ENCODE measurements at regions not wholly inside any gene's neighbourhood (a gene's known extent, or its start where the extent isn't known, plus 50 kb on each side); places are given as distances from the start of the nearest gene placed in this dataset.

GRCh38 chr4:127182687-127183086, 450.1 kb upstream of the INTU start:
- Mint-ChIP-seq H3K4me1 (ENCODE audit: low read depth) (no peaks in the 10 kb centered on the region), H3K4me3 (no peak overlapping the region), H3K27me3 (ENCODE audit: low read depth) (no peaks in the 10 kb centered on the region), H3K36me3 (ENCODE audit: insufficient read depth) (no peaks in the 10 kb centered on the region), H3K9me3 (peaks cover 13% of the 10 kb centered on the region)
- DNase-seq (no peak), ATAC-seq (no peak)

GRCh38 chr4:127188847-127189246, 443.9 kb upstream of the INTU start:
- no peak overlapping the region for H3K4me3 Mint-ChIP-seq

GRCh38 chr4:127194281-127194680, 438.5 kb upstream of the INTU start:
- ATAC-seq (no peak), DNase-seq (no peak)
- Mint-ChIP-seq H3K4me3 (no peak overlapping the region), H3K36me3 (ENCODE audit: insufficient read depth) (no peaks in the 10 kb centered on the region), H3K9me3 (peaks cover 14% of the 10 kb centered on the region), H3K27me3 (ENCODE audit: low read depth) (no peaks in the 10 kb centered on the region), H3K4me1 (ENCODE audit: low read depth) (no peaks in the 10 kb centered on the region)

More at GRCh38 chr4:127188847-127189246, 443.9 kb upstream of the INTU start:
- no peaks in the 10 kb centered on the region for H3K27me3 Mint-ChIP-seq (ENCODE audit: low read depth)
- H3K36me3 Mint-ChIP-seq (ENCODE audit: insufficient read depth): no peaks in the 10 kb centered on the region
- H3K9me3 Mint-ChIP-seq: peaks cover 6% of the 10 kb centered on the region
- no peaks in the 10 kb centered on the region for H3K4me1 Mint-ChIP-seq (ENCODE audit: low read depth)
- DNase-seq (no peak), ATAC-seq (no peak)

GRCh38 chr4:127196655-127197352, 436.0 kb upstream of the INTU start:
- H3K4me1 Mint-ChIP-seq (ENCODE audit: low read depth): no peaks in the 10 kb centered on the region
- H3K4me3 Mint-ChIP-seq: no peak overlapping the region
- H3K9me3 Mint-ChIP-seq: peaks cover 14% of the 10 kb centered on the region
- no peak for ATAC-seq
- no peak for DNase-seq
- H3K27me3 Mint-ChIP-seq (ENCODE audit: low read depth): no peaks in the 10 kb centered on the region
- H3K36me3 Mint-ChIP-seq (ENCODE audit: insufficient read depth): no peaks in the 10 kb centered on the region

GRCh38 chr4:127203562-127204200, 429.1 kb upstream of the INTU start:
- H3K9me3 Mint-ChIP-seq: peaks cover 13% of the 10 kb centered on the region
- H3K36me3 Mint-ChIP-seq (ENCODE audit: insufficient read depth): no peaks in the 10 kb centered on the region
- DNase-seq (no peak), ATAC-seq (no peak)
- no peaks in the 10 kb centered on the region for H3K27me3 Mint-ChIP-seq (ENCODE audit: low read depth)
- no peaks in the 10 kb centered on the region for H3K4me1 Mint-ChIP-seq (ENCODE audit: low read depth)
- no peak overlapping the region for H3K4me3 Mint-ChIP-seq

- no peaks in the 10 kb centered on the region for H3K36me3 Mint-ChIP-seq (ENCODE audit: insufficient read depth)
- H3K4me3 Mint-ChIP-seq: no peak overlapping the region
- ATAC-seq (no peak), DNase-seq (no peak)
- no peaks in the 10 kb centered on the region for H3K4me1 Mint-ChIP-seq (ENCODE audit: low read depth)
- no peaks in the 10 kb centered on the region for H3K27me3 Mint-ChIP-seq (ENCODE audit: low read depth)
- peaks cover 8% of the 10 kb centered on the region for H3K9me3 Mint-ChIP-seq
Observed at GRCh38 chr4:127204322-127204721, 428.4 kb upstream of the INTU start.

- ATAC-seq: no peak
- no peak for DNase-seq
- no peaks in the 10 kb centered on the region for H3K27me3 Mint-ChIP-seq (ENCODE audit: low read depth)
- peaks cover 7% of the 10 kb centered on the region for H3K9me3 Mint-ChIP-seq
- no peaks in the 10 kb centered on the region for H3K36me3 Mint-ChIP-seq (ENCODE audit: insufficient read depth)
- no peak overlapping the region for H3K4me3 Mint-ChIP-seq
- no peaks in the 10 kb centered on the region for H3K4me1 Mint-ChIP-seq (ENCODE audit: low read depth)
Observed at GRCh38 chr4:127209580-127210095, 423.1 kb upstream of the INTU start.

GRCh38 chr4:127210893-127211649, 421.7 kb upstream of the INTU start:
- Mint-ChIP-seq H3K9me3 (peaks cover 7% of the 10 kb centered on the region), H3K36me3 (ENCODE audit: insufficient read depth) (no peaks in the 10 kb centered on the region), H3K4me3 (no peak overlapping the region), H3K27me3 (ENCODE audit: low read depth) (no peaks in the 10 kb centered on the region), H3K4me1 (ENCODE audit: low read depth) (no peaks in the 10 kb centered on the region)
- ATAC-seq (no peak), DNase-seq (no peak)

- no peak for DNase-seq
- no peak for ATAC-seq
- Mint-ChIP-seq H3K4me1 (ENCODE audit: low read depth) (no peaks in the 10 kb centered on the region), H3K36me3 (ENCODE audit: insufficient read depth) (no peaks in the 10 kb centered on the region), H3K4me3 (no peak overlapping the region), H3K9me3 (peaks cover 5% of the 10 kb centered on the region), H3K27me3 (ENCODE audit: low read depth) (no peaks in the 10 kb centered on the region)
Observed at GRCh38 chr4:127211650-127212560, 420.9 kb upstream of the INTU start.

- no peak overlapping the region for H3K4me3 Mint-ChIP-seq
- no peaks in the 10 kb centered on the region for H3K4me1 Mint-ChIP-seq (ENCODE audit: low read depth)
- DNase-seq (no peak), ATAC-seq (no peak)
- H3K27me3 Mint-ChIP-seq (ENCODE audit: low read depth): no peaks in the 10 kb centered on the region
- peaks cover 5% of the 10 kb centered on the region for H3K9me3 Mint-ChIP-seq
- H3K36me3 Mint-ChIP-seq (ENCODE audit: insufficient read depth): no peaks in the 10 kb centered on the region
Observed at GRCh38 chr4:127212701-127213100, 420.1 kb upstream of the INTU start.

GRCh38 chr4:127214016-127214415, 418.7 kb upstream of the INTU start:
- Mint-ChIP-seq H3K4me1 (ENCODE audit: low read depth) (no peaks in the 10 kb centered on the region), H3K4me3 (no peak overlapping the region), H3K27me3 (ENCODE audit: low read depth) (no peaks in the 10 kb centered on the region), H3K36me3 (ENCODE audit: insufficient read depth) (no peaks in the 10 kb centered on the region), H3K9me3 (peaks cover 5% of the 10 kb centered on the region)
- DNase-seq (no peak), ATAC-seq (no peak)

GRCh38 chr4:127214931-127215330, 417.8 kb upstream of the INTU start:
- H3K36me3 Mint-ChIP-seq (ENCODE audit: insufficient read depth): no peaks in the 10 kb centered on the region
- no peak overlapping the region for H3K4me3 Mint-ChIP-seq
- H3K27me3 Mint-ChIP-seq (ENCODE audit: low read depth): no peaks in the 10 kb centered on the region
- H3K4me1 Mint-ChIP-seq (ENCODE audit: low read depth): no peaks in the 10 kb centered on the region
- peaks cover 4% of the 10 kb centered on the region for H3K9me3 Mint-ChIP-seq
- no peak for ATAC-seq
- DNase-seq: no peak

- no peaks in the 10 kb centered on the region for H3K27me3 Mint-ChIP-seq (ENCODE audit: low read depth)
- H3K4me3 Mint-ChIP-seq: no peak overlapping the region
- H3K9me3 Mint-ChIP-seq: no peaks in the 10 kb centered on the region
- H3K4me1 Mint-ChIP-seq (ENCODE audit: low read depth): no peaks in the 10 kb centered on the region
- no peaks in the 10 kb centered on the region for H3K36me3 Mint-ChIP-seq (ENCODE audit: insufficient read depth)
- DNase-seq (no peak), ATAC-seq (no peak)
Observed at GRCh38 chr4:127217586-127218229, 415.0 kb upstream of the INTU start.
